Mammary epithelial cell (primary cell): ENCODE measurements at regions not wholly inside any gene's neighbourhood (a gene's known extent, or its start where the extent isn't known, plus 50 kb on each side); places are given as distances from the start of the nearest gene placed in this dataset.

Source experiments
- EZH2 ChIP-seq: IDR thresholded peaks from 2 replicates; pipeline ENCODE4 v1.6.1; 2012; ENCODE audit warnings: low read length, inconsistent platforms, borderline replicate concordance
- TF ChIP-seq, protein P1 (sequence below), 2 donors: IDR thresholded peaks in 1 of 2; conservative IDR thresholded peaks in 1 of 2; 2 replicates each; pipeline ENCODE4 v1.5.1; 2011 to 2012; ENCODE audit warnings: inconsistent platforms in 2 of 2, low read length in 2 of 2, mild to moderate bottlenecking in 2 of 2, control low read depth in 1 of 2, low read depth in 1 of 2; ENCODE audit not compliant: insufficient read depth in 1 of 2; ENCODE audit errors: extremely low read depth in 1 of 2

DNA sequence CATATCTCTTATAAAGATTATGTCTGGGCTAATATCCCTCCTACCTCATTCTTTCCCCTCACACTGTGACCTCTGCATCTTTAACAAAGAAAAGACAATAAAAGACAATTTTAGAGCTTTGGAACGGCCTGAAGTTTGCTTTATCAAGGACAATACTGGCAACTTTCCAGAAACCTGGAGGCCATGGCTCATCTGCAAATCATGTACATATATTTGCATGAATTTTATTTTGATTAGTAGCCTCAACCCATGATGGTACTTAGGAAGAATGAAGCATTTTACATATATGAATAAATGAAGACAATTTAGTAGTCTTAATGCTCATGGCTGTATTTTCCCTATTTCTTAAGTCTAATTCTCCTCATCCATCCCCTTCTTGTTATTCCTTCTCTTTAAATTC, 612.2 kb upstream of the CXADR start:
- TF ChIP-seq, protein P1, sequence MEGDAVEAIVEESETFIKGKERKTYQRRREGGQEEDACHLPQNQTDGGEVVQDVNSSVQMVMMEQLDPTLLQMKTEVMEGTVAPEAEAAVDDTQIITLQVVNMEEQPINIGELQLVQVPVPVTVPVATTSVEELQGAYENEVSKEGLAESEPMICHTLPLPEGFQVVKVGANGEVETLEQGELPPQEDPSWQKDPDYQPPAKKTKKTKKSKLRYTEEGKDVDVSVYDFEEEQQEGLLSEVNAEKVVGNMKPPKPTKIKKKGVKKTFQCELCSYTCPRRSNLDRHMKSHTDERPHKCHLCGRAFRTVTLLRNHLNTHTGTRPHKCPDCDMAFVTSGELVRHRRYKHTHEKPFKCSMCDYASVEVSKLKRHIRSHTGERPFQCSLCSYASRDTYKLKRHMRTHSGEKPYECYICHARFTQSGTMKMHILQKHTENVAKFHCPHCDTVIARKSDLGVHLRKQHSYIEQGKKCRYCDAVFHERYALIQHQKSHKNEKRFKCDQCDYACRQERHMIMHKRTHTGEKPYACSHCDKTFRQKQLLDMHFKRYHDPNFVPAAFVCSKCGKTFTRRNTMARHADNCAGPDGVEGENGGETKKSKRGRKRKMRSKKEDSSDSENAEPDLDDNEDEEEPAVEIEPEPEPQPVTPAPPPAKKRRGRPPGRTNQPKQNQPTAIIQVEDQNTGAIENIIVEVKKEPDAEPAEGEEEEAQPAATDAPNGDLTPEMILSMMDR (conservative IDR thresholded peaks at IDR 0.05 in 1 of 2, IDR thresholded peaks at IDR 0.05 in 1 of 2; ENCODE audit: extremely low read depth in 1 of 2, insufficient read depth in 1 of 2, low read depth in 1 of 2, low read length in 2 of 2), result no peak
- no peak for TF ChIP-seq EZH2
